IPS DF 4.7 (cell line): ENCODE measurements at regions not wholly inside any gene's neighbourhood (a gene's known extent, or its start where the extent isn't known, plus 50 kb on each side); places are given as distances from the start of the nearest gene placed in this dataset.

Experiments used
- DNase-seq: peaks from one replicate; pipeline ENCODE4 v3.0.0-alpha.2; 2013; ENCODE audit warnings: low spot score; ENCODE audit errors: extremely low read depth

DNA sequence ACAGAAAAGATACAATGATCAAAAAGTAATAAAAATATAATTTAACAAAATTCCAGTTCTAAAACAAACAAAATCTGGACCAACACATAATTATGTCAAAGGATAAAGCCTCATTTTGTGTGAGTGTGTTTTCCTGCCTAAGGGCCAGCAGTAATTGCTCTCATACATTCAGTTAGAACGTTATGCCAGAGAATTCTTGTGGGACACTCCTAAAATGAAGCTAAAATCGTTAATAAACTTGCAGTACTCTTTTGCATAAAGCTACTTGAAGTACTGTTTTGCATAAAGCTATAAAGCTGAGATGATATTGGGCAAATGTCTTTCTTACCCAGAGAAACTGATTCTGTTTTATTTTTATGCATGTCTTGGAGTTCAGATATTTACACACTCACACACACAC is 1072.3 kb downstream of the MAT2B start:
- no peak for DNase-seq

- no peak for DNase-seq
These were observed 1073.0 kb downstream of the MAT2B start for GRCh38 chr5:164578401-164578800.

- no peak for DNase-seq
These were observed 1073.5 kb downstream of the MAT2B start for GRCh38 chr5:164578911-164579310.

DNA sequence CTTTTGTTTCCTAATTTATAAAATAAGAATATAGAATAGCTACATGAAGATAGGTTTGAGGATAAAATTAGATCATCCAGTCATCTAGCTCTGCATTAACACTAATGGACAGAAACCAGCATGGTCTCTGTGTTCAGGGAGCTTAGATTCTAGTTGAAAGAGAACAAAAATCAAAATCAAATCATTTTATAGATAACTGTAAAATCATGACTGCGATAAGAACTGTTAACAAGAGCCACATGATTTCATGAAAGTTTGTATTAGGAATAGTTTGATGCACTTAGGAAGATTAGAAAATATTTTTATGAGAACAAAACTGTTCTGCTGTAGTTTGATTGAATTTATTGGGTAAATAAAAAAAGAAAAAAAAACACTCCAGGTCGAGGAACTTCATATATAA is 1074.7 kb downstream of the MAT2B start:
- DNase-seq, result no peak

DNA sequence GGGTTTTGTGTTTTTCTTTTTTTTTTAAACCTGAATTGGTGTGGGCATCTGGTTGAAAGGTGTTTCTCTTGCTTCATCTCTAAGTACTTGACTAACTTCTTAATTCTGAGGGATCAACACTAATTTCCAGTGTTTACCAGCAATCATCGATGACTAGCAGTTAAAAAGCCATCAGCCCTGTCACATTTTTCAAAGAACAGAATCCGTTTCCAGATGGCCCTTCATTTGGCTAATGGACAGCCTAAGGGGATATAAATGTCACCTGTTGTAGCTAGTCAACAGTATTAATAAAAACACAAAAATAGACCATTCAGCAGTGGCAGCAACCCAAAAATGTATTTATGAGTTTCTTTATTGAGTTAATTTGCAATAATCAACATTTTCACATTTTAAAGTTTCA is 1076.5 kb downstream of the MAT2B start:
- DNase-seq, result no peak

DNA sequence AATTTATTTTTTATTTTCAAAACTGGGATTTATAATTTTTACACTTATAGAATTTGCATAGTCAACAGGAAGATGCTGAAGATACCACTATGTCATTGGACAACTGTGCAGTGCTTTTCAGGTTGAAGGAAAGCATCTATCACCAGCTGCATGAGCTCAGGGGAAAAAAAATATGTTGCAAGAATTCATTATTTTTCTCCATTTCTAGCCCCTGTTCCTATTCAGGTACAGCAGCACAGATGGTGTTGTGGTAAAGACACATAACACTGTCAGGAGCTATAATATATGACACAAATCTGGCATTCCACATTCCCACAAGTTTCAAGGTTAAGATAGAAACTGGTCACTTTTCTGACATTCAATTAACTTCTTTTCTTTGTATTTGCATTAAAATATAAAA is 1088.6 kb downstream of the MAT2B start:
- DNase-seq, result no peak

DNA sequence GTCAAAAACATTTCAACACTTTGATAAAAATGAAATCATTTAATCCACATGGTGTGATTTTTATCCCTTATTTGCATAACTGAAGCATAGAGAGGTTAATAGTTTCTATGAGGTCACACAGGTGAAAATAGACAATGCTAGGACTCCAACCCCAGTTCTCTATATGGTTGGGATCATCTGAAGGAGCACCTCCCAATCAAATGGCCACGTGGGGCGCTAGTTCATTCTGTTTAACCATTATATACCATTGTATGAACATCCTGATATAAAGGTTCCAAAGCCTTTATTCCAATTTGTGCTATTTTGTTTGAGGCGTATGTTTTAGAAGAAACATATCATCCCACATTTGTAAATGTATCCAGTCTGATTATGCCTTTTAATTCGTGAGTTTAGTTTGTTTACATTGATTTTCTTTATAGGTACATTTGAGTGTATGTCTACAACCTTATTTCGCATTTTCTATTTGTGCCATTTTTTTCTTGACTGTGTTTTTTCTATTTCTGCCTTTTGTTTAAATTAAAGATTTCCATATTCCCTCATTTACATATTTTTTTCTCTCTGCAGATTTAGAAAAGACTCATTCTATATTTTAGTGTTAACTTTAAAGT is 1092.0 kb downstream of the MAT2B start:
- no peak for DNase-seq

- no peak for DNase-seq
These were observed 1094.9 kb downstream of the MAT2B start for GRCh38 chr5:164600274-164600673.

DNA sequence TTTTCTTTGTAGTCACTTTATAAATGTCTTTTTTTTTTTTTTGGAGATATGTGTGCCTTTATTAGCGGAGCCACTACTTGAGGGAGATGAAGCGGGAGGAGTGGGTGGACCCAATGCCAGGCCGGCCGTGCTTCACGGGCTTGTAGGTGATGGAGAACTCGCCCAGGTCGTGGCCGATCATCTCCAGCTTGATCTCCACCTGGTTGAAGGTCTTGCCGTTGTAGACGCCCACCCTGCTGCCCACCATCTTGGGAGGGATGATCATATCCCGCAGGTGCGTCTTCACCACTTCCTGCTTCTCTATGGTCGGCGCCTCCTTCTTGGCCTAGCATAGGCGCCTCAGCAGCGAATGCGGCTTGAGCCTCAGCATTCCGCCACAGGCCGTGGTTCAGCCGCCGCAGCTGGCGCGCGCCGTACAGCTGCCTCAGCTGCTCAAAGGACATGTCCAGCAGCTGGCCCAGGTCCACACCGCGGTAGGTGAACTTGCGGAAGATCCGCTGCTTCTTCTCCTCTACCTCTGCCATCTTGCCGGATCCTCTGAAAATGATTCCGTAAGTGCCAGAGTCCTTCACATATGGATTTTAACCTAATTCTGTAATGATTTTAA is 1095.6 kb downstream of the MAT2B start:
- no peak for DNase-seq

- DNase-seq, result no peak
These were observed 1103.1 kb downstream of the MAT2B start for GRCh38 chr5:164608507-164608906.

- no peak for DNase-seq
These were observed 1105.0 kb downstream of the MAT2B start for GRCh38 chr5:164610374-164610773.

DNA sequence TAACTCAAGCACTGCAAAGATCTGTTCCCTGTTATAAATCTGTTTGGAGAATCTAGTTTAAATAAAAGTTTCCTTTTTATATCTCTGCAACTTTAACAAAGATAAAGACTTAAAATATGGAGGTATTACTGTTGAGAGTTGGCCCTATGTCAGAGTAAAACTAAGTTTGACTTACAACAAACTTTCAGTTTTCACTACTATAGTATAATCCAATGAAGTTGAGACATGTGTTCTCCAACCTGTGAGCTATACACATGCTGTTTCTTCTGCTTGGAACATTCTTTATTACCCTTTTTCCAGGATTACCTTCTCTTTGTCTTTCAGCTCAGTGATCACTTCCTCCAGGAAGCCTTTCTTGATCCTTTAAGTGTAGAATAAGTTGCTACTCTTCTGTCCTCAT is 1109.3 kb downstream of the MAT2B start:
- no peak for DNase-seq

DNA sequence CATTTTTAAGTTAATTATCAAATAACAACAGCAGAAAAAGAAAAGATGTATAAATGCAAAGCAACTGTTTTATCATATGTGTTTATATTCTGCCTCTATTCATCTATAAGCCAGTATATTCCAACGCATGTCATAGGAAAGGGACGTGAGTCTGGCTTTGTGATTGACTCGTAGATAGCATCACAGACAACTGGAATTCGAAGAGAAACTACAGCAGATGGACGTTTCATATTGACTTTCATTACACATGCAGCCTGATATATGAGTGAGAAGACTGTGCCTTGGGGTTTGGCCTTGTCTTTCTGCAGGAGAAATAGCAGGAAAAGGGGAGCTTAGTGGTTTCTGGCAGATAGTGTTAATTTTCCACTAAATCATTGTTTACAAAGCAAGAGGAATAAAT is 1111.9 kb downstream of the MAT2B start:
- no peak for DNase-seq

DNA sequence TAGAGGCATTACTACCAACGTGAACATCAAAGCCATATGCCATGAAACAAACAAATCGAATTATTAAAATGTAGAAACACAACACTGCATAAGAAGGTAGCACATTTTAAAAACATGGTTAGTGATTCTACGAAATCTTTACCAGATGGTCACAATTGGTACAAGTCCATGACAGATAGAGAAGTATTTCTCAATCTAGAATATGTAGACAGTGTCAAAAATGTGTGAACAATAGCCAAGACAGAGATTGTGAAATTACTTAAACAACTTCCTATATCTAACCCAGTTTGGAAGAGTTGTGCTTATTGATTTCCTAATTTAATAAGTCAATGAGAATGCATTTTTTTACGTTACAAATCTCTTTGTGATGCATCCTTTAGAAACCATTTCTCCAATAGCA is 1121.6 kb downstream of the MAT2B start:
- no peak for DNase-seq

- DNase-seq, result no peak
These were observed 1131.0 kb downstream of the MAT2B start for GRCh38 chr5:164636456-164636855.

GRCh38 chr5:164637931-164638521 is 1132.6 kb downstream of the MAT2B start:
- no peak for DNase-seq

- no peak for DNase-seq
These were observed 1143.8 kb downstream of the MAT2B start for GRCh38 chr5:164649266-164649665.

- no peak for DNase-seq
These were observed 1145.0 kb downstream of the MAT2B start for GRCh38 chr5:164650427-164650826.

DNA sequence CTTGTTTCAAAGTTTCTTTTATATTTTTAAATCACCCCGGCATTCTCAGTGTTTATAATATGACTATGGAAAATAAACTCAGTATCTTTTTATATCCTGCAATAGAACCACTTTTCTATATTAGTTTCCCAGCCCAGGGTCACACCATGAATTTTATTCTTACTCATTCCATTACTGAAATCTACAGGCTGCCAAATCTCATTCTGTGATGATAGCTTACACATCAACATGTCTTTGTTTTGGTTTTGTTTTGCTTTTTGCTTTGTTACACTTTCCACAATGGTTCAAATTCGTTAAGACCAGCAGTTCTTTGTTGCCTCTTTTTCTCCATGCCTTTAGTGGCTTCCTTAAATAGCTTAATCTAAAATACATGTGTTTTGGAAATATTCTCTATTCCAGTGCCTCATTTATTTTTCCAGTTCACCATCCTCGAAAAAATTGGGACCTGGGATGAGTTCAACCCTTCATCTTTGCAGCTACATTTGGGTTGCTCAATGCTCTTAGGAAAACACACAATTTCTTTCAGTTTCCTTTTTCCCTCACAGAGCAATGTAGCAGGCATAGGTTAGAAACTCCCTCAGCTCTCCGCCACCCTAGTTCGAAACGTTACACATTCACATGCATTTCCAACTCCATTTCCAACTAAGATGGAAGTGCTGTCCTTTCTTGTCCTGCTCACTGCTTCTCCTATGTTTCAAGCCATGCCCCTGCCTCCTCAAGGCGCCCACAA is 1146.3 kb downstream of the MAT2B start:
- DNase-seq, result no peak

- no peak for DNase-seq
These were observed 1146.8 kb downstream of the MAT2B start for GRCh38 chr5:164652276-164652660.

DNA sequence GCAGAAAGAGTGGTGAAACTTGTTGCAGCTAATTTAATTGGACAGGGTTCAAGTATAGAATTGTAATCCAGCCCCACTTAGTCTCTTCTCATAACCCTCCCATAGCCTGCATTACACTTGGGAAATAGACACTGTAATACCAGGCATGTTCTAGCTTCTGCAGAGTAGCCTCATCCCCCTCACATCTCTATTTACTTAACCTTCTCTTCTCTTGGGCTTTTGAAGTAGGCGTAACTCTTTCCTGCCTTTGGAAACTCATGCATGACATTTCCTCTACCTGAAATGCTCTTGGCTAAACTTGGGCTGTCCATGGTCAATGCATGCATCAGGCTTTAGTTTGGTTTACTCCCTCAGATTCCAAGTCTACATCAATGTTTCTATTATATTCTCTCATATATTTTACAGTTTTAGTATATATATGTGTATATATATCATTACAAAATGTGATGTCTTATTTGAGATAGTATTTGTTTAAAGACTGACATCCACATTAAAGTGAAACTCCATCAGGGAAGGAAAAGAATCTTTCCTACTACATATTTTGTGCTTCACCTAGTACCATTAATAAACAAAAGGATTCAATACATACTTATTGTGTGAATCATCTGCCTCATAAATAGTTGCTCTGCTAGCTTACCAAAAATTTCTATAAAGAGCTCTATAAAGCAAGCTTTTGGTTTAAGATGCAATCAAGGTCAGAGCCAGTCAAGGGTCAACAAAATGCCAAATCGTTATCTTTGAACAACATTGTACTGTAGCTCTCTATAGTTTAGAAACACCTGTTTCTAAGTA is 1158.0 kb downstream of the MAT2B start:
- DNase-seq, result no peak

DNA sequence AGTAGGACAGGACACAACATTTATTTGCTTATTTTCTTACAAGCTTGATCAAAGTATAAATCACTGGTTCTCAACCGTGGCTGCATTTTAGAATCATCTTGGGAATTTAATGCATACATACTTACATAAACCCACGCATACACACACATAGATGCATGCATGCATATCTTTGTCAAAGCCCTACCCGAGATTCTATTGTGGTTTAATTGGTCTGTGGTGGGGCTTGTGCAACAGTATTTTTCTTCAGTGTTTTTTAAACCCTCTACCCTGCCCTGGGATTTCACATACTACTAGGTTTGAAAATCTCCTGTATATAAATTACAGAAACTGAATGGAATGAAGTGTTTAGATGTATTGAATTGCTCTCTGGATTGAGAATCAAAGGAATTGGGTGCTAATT is 1166.2 kb downstream of the MAT2B start:
- DNase-seq, result no peak
